T-helper 2 cell treated with Interferon-gamma antibody and Interleukin-4, amounts not matched to agents 5 μg/mL and 100 μg/mL, for 36 hours (primary cell): ENCODE measurements at regions not wholly inside any gene's neighbourhood (a gene's known extent, or its start where the extent isn't known, plus 50 kb on each side); places are given as distances from the start of the nearest gene placed in this dataset.

Experiments
- DNase-seq: peaks from one replicate; pipeline ENCODE4 v3.0.0; 2021; ENCODE audit warnings: low spot score
- H3K27ac Mint-ChIP-seq: one replicate; pipeline ENCODE4 v1.8.0; 2021; ENCODE audit warnings: mild to moderate bottlenecking, mixed read lengths
- H3K27me3 Mint-ChIP-seq: one replicate; pipeline ENCODE4 v1.8.0; 2021; ENCODE audit warnings: low read depth, mixed read lengths
- H3K36me3 Mint-ChIP-seq: one replicate; pipeline ENCODE4 v1.8.0; 2021; ENCODE audit warnings: low read depth, mixed read lengths
- H3K4me1 Mint-ChIP-seq: one replicate; pipeline ENCODE4 v1.8.0; 2021; ENCODE audit warnings: low read depth, mixed read lengths
- H3K4me3 Mint-ChIP-seq: one replicate; pipeline ENCODE4 v1.8.0; 2022; ENCODE audit warnings: mild to moderate bottlenecking, moderate library complexity, mixed read lengths
- H3K9me3 Mint-ChIP-seq: one replicate; pipeline ENCODE4 v1.8.0; 2021; ENCODE audit warnings: mixed read lengths

GRCh38 chr13:44755872-44756271 lies 179.7 kb upstream of the TSC22D1 start:
- Mint-ChIP-seq H3K36me3 (no peaks in the 10 kb centered on the region), H3K4me3 (no peak overlapping the region), H3K4me1 (no peaks in the 10 kb centered on the region), H3K27me3 (no peaks in the 10 kb centered on the region), H3K9me3 (no peaks in the 10 kb centered on the region), H3K27ac (no peak overlapping the region)
- no peak for DNase-seq

GRCh38 chr13:44752164-44752563 lies 176.0 kb upstream of the TSC22D1 start:
- Mint-ChIP-seq H3K27ac (no peak overlapping the region), H3K4me1 (no peaks in the 10 kb centered on the region), H3K4me3 (no peak overlapping the region), H3K36me3 (no peaks in the 10 kb centered on the region), H3K9me3 (no peaks in the 10 kb centered on the region), H3K27me3 (no peaks in the 10 kb centered on the region)
- DNase-seq, result no peak

- no peaks in the 10 kb centered on the region for H3K4me1 Mint-ChIP-seq
- no peak overlapping the region for H3K4me3 Mint-ChIP-seq
Observed at GRCh38 chr13:44750630-44751029, 174.5 kb upstream of the TSC22D1 start.

GRCh38 chr13:44749906-44750305 lies 173.8 kb upstream of the TSC22D1 start:
- no peak for DNase-seq
- H3K9me3 Mint-ChIP-seq, result no peaks in the 10 kb centered on the region
- no peaks in the 10 kb centered on the region for H3K36me3 Mint-ChIP-seq
- H3K4me1 Mint-ChIP-seq, result no peaks in the 10 kb centered on the region
- peaks cover 2% of the 10 kb centered on the region for H3K27me3 Mint-ChIP-seq
- no peak overlapping the region for H3K27ac Mint-ChIP-seq
- H3K4me3 Mint-ChIP-seq, result no peak overlapping the region

More at GRCh38 chr13:44750630-44751029, 174.5 kb upstream of the TSC22D1 start:
- Mint-ChIP-seq H3K27me3 (peaks cover 2% of the 10 kb centered on the region), H3K9me3 (no peaks in the 10 kb centered on the region), H3K36me3 (no peaks in the 10 kb centered on the region), H3K27ac (no peak overlapping the region)
- DNase-seq, result no peak

- Mint-ChIP-seq H3K4me1 (no peaks in the 10 kb centered on the region), H3K36me3 (no peaks in the 10 kb centered on the region), H3K27ac (no peak overlapping the region), H3K4me3 (no peak overlapping the region), H3K9me3 (no peaks in the 10 kb centered on the region), H3K27me3 (peaks cover 2% of the 10 kb centered on the region)
- no peak for DNase-seq
Observed at GRCh38 chr13:44748439-44748838, 172.3 kb upstream of the TSC22D1 start.

- H3K36me3 Mint-ChIP-seq, result no peaks in the 10 kb centered on the region
- no peaks in the 10 kb centered on the region for H3K9me3 Mint-ChIP-seq
- H3K27me3 Mint-ChIP-seq, result peaks cover 2% of the 10 kb centered on the region
- no peak overlapping the region for H3K27ac Mint-ChIP-seq
- H3K4me1 Mint-ChIP-seq, result no peaks in the 10 kb centered on the region
- no peak overlapping the region for H3K4me3 Mint-ChIP-seq
- DNase-seq, result no peak
Observed at GRCh38 chr13:44747179-44747578, 171.0 kb upstream of the TSC22D1 start.

- Mint-ChIP-seq H3K4me1 (no peaks in the 10 kb centered on the region), H3K36me3 (no peaks in the 10 kb centered on the region), H3K9me3 (no peaks in the 10 kb centered on the region), H3K4me3 (no peak overlapping the region), H3K27me3 (peaks cover 2% of the 10 kb centered on the region), H3K27ac (no peak overlapping the region)
- no peak for DNase-seq
Observed at GRCh38 chr13:44746690-44747089, 170.6 kb upstream of the TSC22D1 start.

GRCh38 chr13:44744880-44745633 lies 168.9 kb upstream of the TSC22D1 start:
- Mint-ChIP-seq H3K4me3 (no peak overlapping the region), H3K4me1 (no peaks in the 10 kb centered on the region), H3K27me3 (peaks cover 2% of the 10 kb centered on the region), H3K27ac (no peak overlapping the region), H3K9me3 (no peaks in the 10 kb centered on the region), H3K36me3 (no peaks in the 10 kb centered on the region)
- no peak for DNase-seq

- no peak for DNase-seq
- H3K27ac Mint-ChIP-seq, result no peak overlapping the region
- no peaks in the 10 kb centered on the region for H3K9me3 Mint-ChIP-seq
- H3K27me3 Mint-ChIP-seq, result peaks cover 3% of the 10 kb centered on the region
- H3K4me1 Mint-ChIP-seq, result no peaks in the 10 kb centered on the region
- H3K36me3 Mint-ChIP-seq, result no peaks in the 10 kb centered on the region
- H3K4me3 Mint-ChIP-seq, result no peak overlapping the region
Observed at GRCh38 chr13:44739539-44739938, 163.4 kb upstream of the TSC22D1 start.

- no peak for DNase-seq
- Mint-ChIP-seq H3K4me3 (no peak overlapping the region), H3K4me1 (no peaks in the 10 kb centered on the region), H3K27ac (no peak overlapping the region), H3K9me3 (no peaks in the 10 kb centered on the region), H3K36me3 (no peaks in the 10 kb centered on the region), H3K27me3 (peaks cover 3% of the 10 kb centered on the region)
Observed at GRCh38 chr13:44739120-44739519, 163.0 kb upstream of the TSC22D1 start.

GRCh38 chr13:44738463-44738862 lies 162.3 kb upstream of the TSC22D1 start:
- Mint-ChIP-seq H3K9me3 (no peaks in the 10 kb centered on the region), H3K27ac (no peak overlapping the region), H3K4me1 (no peaks in the 10 kb centered on the region), H3K27me3 (peaks cover 3% of the 10 kb centered on the region), H3K36me3 (no peaks in the 10 kb centered on the region), H3K4me3 (no peak overlapping the region)
- no peak for DNase-seq

GRCh38 chr13:44735806-44736205 lies 159.7 kb upstream of the TSC22D1 start:
- Mint-ChIP-seq H3K27ac (no peak overlapping the region), H3K36me3 (no peaks in the 10 kb centered on the region), H3K9me3 (no peaks in the 10 kb centered on the region), H3K4me1 (no peaks in the 10 kb centered on the region), H3K27me3 (peaks cover 3% of the 10 kb centered on the region), H3K4me3 (no peak overlapping the region)
- DNase-seq, result no peak

GRCh38 chr13:44734201-44734707 lies 158.1 kb upstream of the TSC22D1 start:
- no peak overlapping the region for H3K4me3 Mint-ChIP-seq
- no peaks in the 10 kb centered on the region for H3K36me3 Mint-ChIP-seq
- no peak for DNase-seq
- no peaks in the 10 kb centered on the region for H3K9me3 Mint-ChIP-seq
- H3K27me3 Mint-ChIP-seq, result peaks cover 3% of the 10 kb centered on the region
- H3K27ac Mint-ChIP-seq, result no peak overlapping the region
- H3K4me1 Mint-ChIP-seq, result no peaks in the 10 kb centered on the region

- Mint-ChIP-seq H3K9me3 (no peaks in the 10 kb centered on the region), H3K36me3 (no peaks in the 10 kb centered on the region), H3K27ac (no peak overlapping the region), H3K27me3 (peaks cover under 1% of the 10 kb centered on the region), H3K4me1 (no peaks in the 10 kb centered on the region), H3K4me3 (no peak overlapping the region)
- DNase-seq, result no peak
Observed at GRCh38 chr13:44732503-44733098, 156.5 kb upstream of the TSC22D1 start.
